Astrocyte of the cerebellum (primary cell): ENCODE measurements at regions not wholly inside any gene's neighbourhood (a gene's known extent, or its start where the extent isn't known, plus 50 kb on each side); places are given as distances from the start of the nearest gene placed in this dataset.

ENCODE experiments used
- DNase-seq: peaks from one replicate; pipeline ENCODE4 v3.0.0-alpha.2; 2011; ENCODE audit warnings: low read depth
- H3K4me3 ChIP-seq: 2 replicates; pipeline ENCODE4 v1.5.1; 2011; ENCODE audit warnings: mild to moderate bottlenecking, low read depth, low read length, moderate library complexity
- in situ Hi-C: cut with HindIII; loops from 2 replicates; pipeline ENCODE4 v1.10.0; 2017; ENCODE audit warnings: low sequenced_read_pairs
- TF ChIP-seq, protein P1 (sequence below): IDR thresholded peaks from 2 replicates; pipeline ENCODE4 v1.5.1; 2012; ENCODE audit warnings: low read length, low read depth, moderate library complexity, mild to moderate bottlenecking; ENCODE audit errors: missing control alignments

- DNase-seq = no peak
- no peak overlapping the region for H3K4me3 ChIP-seq
- TF ChIP-seq, protein P1, sequence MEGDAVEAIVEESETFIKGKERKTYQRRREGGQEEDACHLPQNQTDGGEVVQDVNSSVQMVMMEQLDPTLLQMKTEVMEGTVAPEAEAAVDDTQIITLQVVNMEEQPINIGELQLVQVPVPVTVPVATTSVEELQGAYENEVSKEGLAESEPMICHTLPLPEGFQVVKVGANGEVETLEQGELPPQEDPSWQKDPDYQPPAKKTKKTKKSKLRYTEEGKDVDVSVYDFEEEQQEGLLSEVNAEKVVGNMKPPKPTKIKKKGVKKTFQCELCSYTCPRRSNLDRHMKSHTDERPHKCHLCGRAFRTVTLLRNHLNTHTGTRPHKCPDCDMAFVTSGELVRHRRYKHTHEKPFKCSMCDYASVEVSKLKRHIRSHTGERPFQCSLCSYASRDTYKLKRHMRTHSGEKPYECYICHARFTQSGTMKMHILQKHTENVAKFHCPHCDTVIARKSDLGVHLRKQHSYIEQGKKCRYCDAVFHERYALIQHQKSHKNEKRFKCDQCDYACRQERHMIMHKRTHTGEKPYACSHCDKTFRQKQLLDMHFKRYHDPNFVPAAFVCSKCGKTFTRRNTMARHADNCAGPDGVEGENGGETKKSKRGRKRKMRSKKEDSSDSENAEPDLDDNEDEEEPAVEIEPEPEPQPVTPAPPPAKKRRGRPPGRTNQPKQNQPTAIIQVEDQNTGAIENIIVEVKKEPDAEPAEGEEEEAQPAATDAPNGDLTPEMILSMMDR = no peak
- in situ Hi-C loops = no loop called here
Observed at GRCh38 chr2:65511306-65511705, 78.9 kb upstream of the SPRED2 start.

- in situ Hi-C loops = no loop called here
- no peak for DNase-seq
- TF ChIP-seq, protein P1 = no peak
- H3K4me3 ChIP-seq = no peak overlapping the region
Observed at GRCh38 chr2:65508225-65508624, 75.8 kb upstream of the SPRED2 start.

DNA sequence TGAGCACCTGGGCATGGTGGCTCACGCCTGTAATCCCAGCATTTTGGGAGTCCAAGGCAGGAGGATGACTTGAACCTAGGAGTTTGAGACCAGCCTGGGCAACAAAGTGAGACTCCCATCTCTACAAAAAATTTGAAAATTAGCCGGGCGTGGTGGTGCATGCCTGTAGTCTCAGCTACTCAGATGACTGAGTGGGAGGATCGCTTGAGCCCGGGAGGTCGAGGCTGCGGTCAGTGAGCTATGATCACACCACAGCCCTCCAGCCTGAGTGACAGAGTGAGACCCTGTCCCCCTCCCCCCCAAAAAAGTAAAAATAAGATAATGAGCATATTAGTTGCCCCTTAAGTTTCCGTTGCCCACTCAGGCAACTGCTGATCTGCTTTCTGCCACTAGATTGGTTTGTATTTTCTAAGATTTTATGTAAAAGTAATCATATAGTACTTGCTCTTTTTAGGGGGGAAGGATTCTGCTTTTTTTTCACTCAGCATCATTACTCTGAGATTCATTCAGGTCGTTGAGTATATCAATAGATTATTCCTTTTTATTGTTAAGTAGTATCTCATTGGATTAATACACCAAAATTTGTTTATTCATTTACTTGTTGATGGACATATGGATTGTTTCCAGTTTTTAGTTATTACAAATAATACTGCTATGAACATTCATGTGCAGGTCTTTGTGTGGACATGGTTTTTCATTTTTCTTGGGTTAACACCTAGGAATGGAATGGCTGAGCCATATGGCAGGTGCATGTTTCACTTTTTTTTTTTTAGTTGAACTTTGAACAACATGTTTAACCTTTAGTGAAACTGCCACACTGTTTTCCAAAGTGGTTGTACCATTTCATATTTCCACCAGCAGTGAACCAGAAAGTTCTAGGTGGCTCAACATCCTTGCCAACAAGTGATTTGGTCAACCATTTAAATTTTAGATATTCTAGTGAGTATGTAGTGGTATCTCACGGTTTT, 75.0 kb upstream of the SPRED2 start:
- TF ChIP-seq, protein P1 = no peak
- in situ Hi-C loops = no loop called here
- no peak overlapping the region for H3K4me3 ChIP-seq
- no peak for DNase-seq

- in situ Hi-C loops = no loop called here
- TF ChIP-seq, protein P1 = no peak
Observed at GRCh38 chr2:65504814-65505697, 72.7 kb upstream of the SPRED2 start.

DNA sequence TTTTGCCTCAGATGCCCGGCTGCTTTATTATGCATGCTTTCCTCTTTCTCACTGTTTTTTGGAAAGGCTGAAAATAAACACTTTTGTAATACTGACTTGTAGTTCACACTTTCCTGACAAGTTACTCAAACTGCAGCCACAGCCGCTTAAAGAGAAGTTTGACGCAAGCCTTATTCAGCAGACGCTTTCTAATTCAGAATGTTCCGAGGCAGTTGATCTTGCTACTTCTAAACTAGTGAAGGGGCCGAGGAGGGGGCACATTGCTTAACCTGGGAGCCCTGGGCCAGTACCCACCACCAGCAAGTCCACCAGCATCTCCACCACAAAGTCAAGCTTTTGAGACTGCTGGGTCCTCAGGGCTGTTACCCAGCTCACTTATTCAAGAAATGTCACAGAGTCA, 71.8 kb upstream of the SPRED2 start:
- in situ Hi-C loops = no loop called here
- TF ChIP-seq, protein P1 = no peak
- H3K4me3 ChIP-seq = no peak overlapping the region
- no peak for DNase-seq

More at GRCh38 chr2:65504814-65505697, 72.7 kb upstream of the SPRED2 start:
- DNase-seq = no peak
- no peak overlapping the region for H3K4me3 ChIP-seq

DNA sequence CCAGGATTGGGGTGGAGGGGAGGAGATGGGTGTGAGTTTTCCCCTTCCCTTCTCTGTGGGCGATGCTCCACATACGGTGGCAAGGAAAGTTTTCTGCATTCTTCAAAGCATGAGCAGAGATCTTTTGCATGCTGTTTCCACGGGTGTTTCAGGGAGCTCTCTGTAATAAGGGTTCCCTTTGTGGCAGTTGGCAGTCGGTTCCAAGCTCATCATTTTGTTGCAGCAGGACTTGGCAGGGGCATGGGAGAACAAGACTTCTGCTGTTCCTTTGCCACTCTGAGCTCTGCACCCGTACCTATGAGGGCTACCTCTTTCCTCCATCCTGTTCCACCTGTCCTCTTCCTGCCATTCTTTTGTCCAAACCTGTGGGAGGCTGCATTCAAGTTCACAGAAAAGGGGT, 71.3 kb upstream of the SPRED2 start:
- no peak overlapping the region for H3K4me3 ChIP-seq
- in situ Hi-C loops = no loop called here
- no peak for DNase-seq
- TF ChIP-seq, protein P1 = no peak
